Heart left ventricle (tissue), 13 donors: ENCODE measurements at regions not wholly inside any gene's neighbourhood (a gene's known extent, or its start where the extent isn't known, plus 50 kb on each side); places are given as distances from the start of the nearest gene placed in this dataset.

Experiments used
- POLR2A ChIP-seq, 2 donors: fragments of 450-650 bp; IDR thresholded peaks; one replicate each; pipeline ENCODE4 v1.6.1; 2017; ENCODE audit warnings: antibody characterized with exemption in 2 of 2, mild to moderate bottlenecking in 2 of 2, moderate library complexity in 2 of 2
- TF ChIP-seq, protein P1 (sequence below), 12 donors: fragments of 200-600 bp; sonication (generic) in 4 of 12; IDR thresholded peaks; one replicate each; pipeline versions ENCODE4 v1.5.0 to v1.8.0; 2018 to 2022; ENCODE audit warnings: antibody characterized with exemption in 12 of 12, mild to moderate bottlenecking in 5 of 12
- donor health status: ischemic (EF 13 %, LVEDD 7.1; RV severe dilation, severe dysfunction).
- donor health status: DM: no; HTN: yes; CAD: no.
- donor health status: DM: no; HTN: no; CAD: no.
- donor health status: ischemic (EF 25% LVEDD 6.9; RV normal size, moderate dysfunction).
- donor health status: ischemic (EF 25% LVEDD 5.7; RV mildly dilated, moderate dysfunction).
- donor health status: ischemic (EF 35%, LVEDD 5.7; RV mildly dilated, moderate dysfunction).
- donor health status: nonischemic (EF 11% LVEDD 7.7; RV severe dilation, severe dysfunction).
- donor health status: DM: yes; HTN: yes; CAD: no.
- donor health status: PGD.
- donor health status: ischemic (EF 29% LVEDD 5.4; RV normal size, mild dysfunction).
- donor health status: nonischemic (EF 23%, LVEDD 6.1; RV moderate dilation, normal function).

DNA sequence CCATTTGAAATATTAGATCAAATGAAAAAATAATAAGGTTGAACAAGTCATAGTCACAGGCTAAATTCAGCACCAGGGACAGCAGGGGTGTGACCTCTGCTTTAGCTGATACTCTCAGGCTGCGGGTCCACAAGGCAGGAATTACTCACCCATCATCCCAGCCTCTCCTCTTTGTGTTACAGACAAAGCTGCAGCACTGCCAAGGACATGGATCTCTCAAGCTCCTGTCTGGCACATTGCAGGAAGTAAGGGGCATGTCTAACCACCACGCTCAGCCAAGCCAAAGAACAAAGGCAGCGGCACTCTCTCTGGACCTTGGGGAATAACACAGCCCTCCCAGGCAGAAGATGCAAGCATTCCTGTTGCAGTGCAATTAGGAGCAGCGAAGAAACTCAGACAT, 783.8 kb downstream of the VRK1 start:
- TF ChIP-seq, protein P1, sequence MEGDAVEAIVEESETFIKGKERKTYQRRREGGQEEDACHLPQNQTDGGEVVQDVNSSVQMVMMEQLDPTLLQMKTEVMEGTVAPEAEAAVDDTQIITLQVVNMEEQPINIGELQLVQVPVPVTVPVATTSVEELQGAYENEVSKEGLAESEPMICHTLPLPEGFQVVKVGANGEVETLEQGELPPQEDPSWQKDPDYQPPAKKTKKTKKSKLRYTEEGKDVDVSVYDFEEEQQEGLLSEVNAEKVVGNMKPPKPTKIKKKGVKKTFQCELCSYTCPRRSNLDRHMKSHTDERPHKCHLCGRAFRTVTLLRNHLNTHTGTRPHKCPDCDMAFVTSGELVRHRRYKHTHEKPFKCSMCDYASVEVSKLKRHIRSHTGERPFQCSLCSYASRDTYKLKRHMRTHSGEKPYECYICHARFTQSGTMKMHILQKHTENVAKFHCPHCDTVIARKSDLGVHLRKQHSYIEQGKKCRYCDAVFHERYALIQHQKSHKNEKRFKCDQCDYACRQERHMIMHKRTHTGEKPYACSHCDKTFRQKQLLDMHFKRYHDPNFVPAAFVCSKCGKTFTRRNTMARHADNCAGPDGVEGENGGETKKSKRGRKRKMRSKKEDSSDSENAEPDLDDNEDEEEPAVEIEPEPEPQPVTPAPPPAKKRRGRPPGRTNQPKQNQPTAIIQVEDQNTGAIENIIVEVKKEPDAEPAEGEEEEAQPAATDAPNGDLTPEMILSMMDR (IDR thresholded peaks at IDR 0.05): no peak
- no peak for TF ChIP-seq POLR2A (IDR thresholded peaks at IDR 0.05)
